GM12864 (cell line): ENCODE measurements at regions not wholly inside any gene's neighbourhood (a gene's known extent, or its start where the extent isn't known, plus 50 kb on each side); places are given as distances from the start of the nearest gene placed in this dataset.
"Not testable (repeated sequence)": the region's sequence is repeated elsewhere in the genome, so short reads cannot be mapped to it uniquely, and the experiment has no call there.

Source experiments
- DNase-seq: peaks from one replicate; pipeline ENCODE4 v3.0.0-alpha.2; 2011; ENCODE audit warnings: low read depth
- H3K4me3 ChIP-seq: 2 replicates; pipeline ENCODE4 v1.5.1; 2011; ENCODE audit warnings: mild to moderate bottlenecking, low read depth, low read length, control low read depth
- CTCF ChIP-seq: IDR thresholded peaks from 2 replicates; pipeline ENCODE4 v1.5.1; 2011; ENCODE audit warnings: low read depth, mild to moderate bottlenecking, moderate library complexity, low read length, control low read depth, inconsistent platforms; ENCODE audit errors: missing control alignments

DNA sequence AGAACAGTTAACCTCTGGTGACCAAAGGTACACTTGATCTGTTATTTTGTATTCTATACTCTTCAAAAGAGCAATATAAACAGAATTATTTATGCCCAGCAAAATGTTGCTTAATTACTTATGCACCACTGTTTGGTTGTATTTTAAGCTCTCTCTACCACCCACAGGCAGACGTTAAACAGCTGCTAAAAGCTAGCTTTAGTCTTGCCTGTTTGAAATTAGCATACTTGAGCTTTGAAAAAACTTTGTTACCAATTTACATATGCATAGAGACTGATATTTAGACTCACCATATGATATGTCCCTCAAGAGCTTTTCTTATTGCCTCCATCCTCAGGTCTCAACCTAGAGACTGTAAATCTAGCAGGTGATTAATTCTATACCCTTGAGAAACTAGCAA, 426.9 kb downstream of the NR4A2 start:
- no peak for TF ChIP-seq CTCF
- DNase-seq, result no peak
- H3K4me3 ChIP-seq, result no peak overlapping the region

DNA sequence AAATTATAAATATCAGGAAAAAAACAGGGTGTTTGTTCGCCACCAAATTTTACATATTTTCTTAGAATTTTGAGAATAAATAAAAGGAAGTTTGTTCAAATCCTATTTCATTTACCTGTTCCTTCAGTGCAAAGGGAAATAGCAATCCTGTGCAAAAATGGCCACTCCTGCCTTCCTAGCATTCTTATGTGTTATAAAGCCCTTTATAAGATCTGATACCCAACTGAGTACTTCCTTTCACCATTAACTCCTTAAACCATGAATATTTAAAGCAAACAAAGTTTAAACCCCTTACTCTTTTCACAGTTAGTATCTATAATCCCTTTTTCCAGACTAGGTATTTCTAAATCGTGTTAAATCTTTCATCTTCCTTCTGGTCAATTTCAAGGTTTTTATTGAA, 427.8 kb downstream of the NR4A2 start:
- TF ChIP-seq CTCF, result no peak
- DNase-seq, result no peak
- H3K4me3 ChIP-seq, result no peak overlapping the region

DNA sequence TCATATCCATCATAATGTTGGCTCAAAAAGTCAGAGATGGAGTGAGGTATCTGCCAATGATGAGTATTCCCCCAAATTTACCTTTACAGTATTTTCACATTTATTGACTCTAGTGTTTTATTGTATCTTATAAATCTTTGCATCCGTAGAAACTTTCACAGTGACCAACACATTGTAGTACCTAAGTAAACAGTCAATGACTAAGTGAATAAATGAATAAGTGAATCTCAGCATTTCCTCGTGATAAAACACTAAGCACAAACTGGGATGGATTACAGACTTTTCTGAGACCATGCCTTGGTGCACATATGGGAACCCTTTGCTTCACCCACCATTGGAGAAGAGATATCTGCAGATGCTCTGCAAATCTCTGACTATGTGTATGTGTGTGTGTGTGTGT, 429.9 kb downstream of the NR4A2 start:
- TF ChIP-seq CTCF, result no peak
- no peak overlapping the region for H3K4me3 ChIP-seq
- DNase-seq, result no peak

- no peak for TF ChIP-seq CTCF
- no peak overlapping the region for H3K4me3 ChIP-seq
- DNase-seq, result no peak
Measured at GRCh38 chr2:155895016-155895415, 437.5 kb downstream of the NR4A2 start.

DNA sequence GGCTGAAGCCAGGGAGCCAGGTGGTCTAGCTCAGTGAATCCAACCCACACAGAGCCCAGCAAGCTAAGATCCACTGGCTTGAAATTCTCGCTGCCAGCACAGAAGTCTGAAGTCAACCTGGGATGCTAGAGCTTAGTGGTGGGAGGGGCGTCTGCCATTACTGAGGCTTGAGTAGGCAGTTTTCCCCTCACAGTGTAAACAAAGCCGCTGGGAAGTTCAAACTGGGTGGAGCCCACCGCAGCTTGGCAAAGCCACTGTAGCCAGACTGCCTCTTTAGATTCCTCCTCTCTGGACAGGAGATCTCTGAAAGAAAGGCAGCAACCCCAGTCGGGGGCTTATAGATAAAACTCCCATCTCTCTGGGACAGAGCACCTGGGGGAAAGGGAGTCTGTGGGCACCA, 452.1 kb downstream of the NR4A2 start:
- not testable (repeated sequence) for H3K4me3 ChIP-seq, DNase-seq

DNA sequence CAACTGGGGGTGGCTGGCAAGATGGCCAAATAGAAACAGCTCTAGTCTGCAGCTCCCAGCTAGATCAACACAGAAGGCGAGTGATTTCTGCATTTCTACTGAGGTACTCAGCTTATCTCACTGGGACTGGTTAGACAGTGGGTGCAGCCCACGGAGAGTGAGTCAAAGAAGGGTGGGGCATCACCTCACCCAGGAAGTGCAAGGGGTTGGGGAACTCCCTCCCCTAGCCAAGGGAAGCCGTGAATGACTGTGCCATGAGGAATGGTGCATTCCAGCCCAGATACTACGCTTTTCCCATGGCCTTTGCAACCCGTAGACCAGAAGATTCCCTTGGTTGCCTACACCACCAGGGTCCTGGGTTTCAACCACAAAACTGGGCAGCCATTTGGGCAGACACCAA, 452.6 kb downstream of the NR4A2 start:
- not testable (repeated sequence) for DNase-seq, H3K4me3 ChIP-seq

GRCh38 chr2:155872396-155872795, 460.1 kb downstream of the NR4A2 start:
- DNase-seq, result no peak
- H3K4me3 ChIP-seq, result no peak overlapping the region
- no peak for TF ChIP-seq CTCF

DNA sequence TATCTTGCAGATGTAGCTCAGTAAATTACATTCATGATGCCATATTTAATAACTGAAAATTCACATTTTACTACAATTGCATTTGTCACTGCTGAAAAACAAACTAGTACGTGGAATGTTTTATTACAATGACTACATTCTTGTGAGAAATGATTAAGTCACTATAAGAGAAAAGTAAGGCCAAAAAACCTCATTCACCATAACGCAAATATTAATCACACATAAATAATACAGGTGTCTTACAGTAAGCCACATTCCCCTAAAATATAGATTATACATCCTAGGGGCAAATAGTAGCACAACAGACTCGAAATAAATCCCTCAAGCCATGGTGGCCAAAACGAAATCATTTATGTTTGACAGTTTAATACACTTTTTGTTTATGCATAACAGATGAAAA, 460.6 kb downstream of the NR4A2 start:
- H3K4me3 ChIP-seq, result no peak overlapping the region
- DNase-seq, result no peak
- TF ChIP-seq CTCF, result no peak
